ENCODE measurements at regions not wholly inside any gene's neighbourhood (a gene's known extent, or its start where the extent isn't known, plus 50 kb on each side); places are given as distances from the start of the nearest gene placed in this dataset.

- intact Hi-C loops (cut with DNase I; ENCODE audit: low total_unique reads), result no loop called here
- H3K4me1 ChIP-seq, result no peaks in the 10 kb centered on the region
- WGBS, 2 donors, result 81 to 89% methylated on average over 1 of the region's 1 CpG
- no peak overlapping the region for H3K4me3 ChIP-seq
- no peaks in the 10 kb centered on the region for H3K9me3 ChIP-seq
- H3K27me3 ChIP-seq, result no peaks in the 10 kb centered on the region
- no peaks in the 10 kb centered on the region for H3K36me3 ChIP-seq (ENCODE audit: low read depth, missing control alignments)
- TF ChIP-seq POLR2A (IDR thresholded peaks at IDR 0.05), result no peak
- no peak for TF ChIP-seq CTCF (IDR thresholded peaks at IDR 0.05)
- H3K27ac ChIP-seq, result no peak overlapping the region
- DNase-seq, result no peak
Measured at GRCh38 chr18:56021136-56021808, 433.3 kb upstream of the TCF4 start.

GRCh38 chr18:56019908-56020307 lies 431.9 kb upstream of the TCF4 start:
- WGBS, 2 donors, result 81 to 88% methylated on average over 5 of the region's 5 CpGs
- H3K27ac ChIP-seq, result no peak overlapping the region
- DNase-seq, result no peak
- H3K9me3 ChIP-seq, result no peaks in the 10 kb centered on the region
- no peak overlapping the region for H3K4me3 ChIP-seq
- H3K27me3 ChIP-seq, result no peaks in the 10 kb centered on the region
- H3K36me3 ChIP-seq (ENCODE audit: low read depth, missing control alignments), result no peaks in the 10 kb centered on the region
- intact Hi-C loops (cut with DNase I; ENCODE audit: low total_unique reads), result no loop called here
- no peaks in the 10 kb centered on the region for H3K4me1 ChIP-seq
- TF ChIP-seq POLR2A (IDR thresholded peaks at IDR 0.05), result no peak

GRCh38 chr18:56019156-56019555 lies 431.2 kb upstream of the TCF4 start:
- H3K4me3 ChIP-seq, result no peak overlapping the region
- no peaks in the 10 kb centered on the region for H3K9me3 ChIP-seq
- H3K36me3 ChIP-seq (ENCODE audit: low read depth, missing control alignments), result no peaks in the 10 kb centered on the region
- no peak overlapping the region for H3K27ac ChIP-seq
- no peak for DNase-seq
- intact Hi-C loops (cut with DNase I; ENCODE audit: low total_unique reads), result no loop called here
- no peaks in the 10 kb centered on the region for H3K4me1 ChIP-seq
- no peaks in the 10 kb centered on the region for H3K27me3 ChIP-seq
- WGBS, 2 donors, result 62 to 89% methylated on average over 2 of the region's 2 CpGs
- TF ChIP-seq POLR2A (IDR thresholded peaks at IDR 0.05), result no peak
- no peak for TF ChIP-seq CTCF (IDR thresholded peaks at IDR 0.05)

- H3K27me3 ChIP-seq, result no peaks in the 10 kb centered on the region
- 82 to 100% methylated on average over 1 of the region's 1 CpG for WGBS, 2 donors
- no peak for DNase-seq
- no peaks in the 10 kb centered on the region for H3K4me1 ChIP-seq
- intact Hi-C loops (cut with DNase I; ENCODE audit: low total_unique reads), result no loop called here
- no peak overlapping the region for H3K27ac ChIP-seq
- no peaks in the 10 kb centered on the region for H3K36me3 ChIP-seq (ENCODE audit: low read depth, missing control alignments)
- H3K4me3 ChIP-seq, result no peak overlapping the region
- H3K9me3 ChIP-seq, result no peaks in the 10 kb centered on the region
- no peak for TF ChIP-seq CTCF (IDR thresholded peaks at IDR 0.05)
- no peak for TF ChIP-seq POLR2A (IDR thresholded peaks at IDR 0.05)
Measured at GRCh38 chr18:56009411-56009810, 421.4 kb upstream of the TCF4 start.

- no peak for DNase-seq
- Histone ChIP-seq H3K27ac (no peak overlapping the region), H3K36me3 (ENCODE audit: low read depth, missing control alignments) (no peaks in the 10 kb centered on the region), H3K4me3 (no peak overlapping the region), H3K27me3 (no peaks in the 10 kb centered on the region), H3K9me3 (no peaks in the 10 kb centered on the region), H3K4me1 (peaks cover 3% of the 10 kb centered on the region)
- no peak for TF ChIP-seq CTCF (IDR thresholded peaks at IDR 0.05)
- no peak for TF ChIP-seq POLR2A (IDR thresholded peaks at IDR 0.05)
- intact Hi-C loops (cut with DNase I; ENCODE audit: low total_unique reads), result no loop called here
- 64 to 69% methylated on average over 5 of the region's 5 CpGs for WGBS, 2 donors
Measured at GRCh38 chr18:56003720-56004088, 415.7 kb upstream of the TCF4 start.
